Psoas muscle (tissue), 7 donors: ENCODE measurements at regions not wholly inside any gene's neighbourhood (a gene's known extent, or its start where the extent isn't known, plus 50 kb on each side); places are given as distances from the start of the nearest gene placed in this dataset.
"Not testable (repeated sequence)": the region's sequence is repeated elsewhere in the genome, so short reads cannot be mapped to it uniquely, and the experiment has no call there.

Source experiments
- ATAC-seq, 4 donors: fragments of 200-7000 bp; cut with Tn5 transposase; one replicate each; pipeline ENCODE4 v1.9.1; 2020; ENCODE audit warnings: moderate library complexity in 3 of 4, mild to moderate bottlenecking in 2 of 4
- DNase-seq, 2 donors: peaks; one replicate each; pipeline ENCODE4 v3.0.0-alpha.2; 2020
- H3K27ac ChIP-seq: fragments of 200-600 bp; one replicate; pipeline ENCODE4 v1.8.0; 2022
- H3K27me3 ChIP-seq, 3 donors: fragments of 200-600 bp in 1 of 3; one replicate each; pipeline versions ENCODE4 v1.6.1 to v1.8.0; 2013 to 2022; ENCODE audit warnings: low read length in 2 of 3, mild to moderate bottlenecking in 2 of 3, moderate library complexity in 1 of 3; ENCODE audit not compliant: insufficient read depth in 3 of 3
- H3K36me3 ChIP-seq, 2 donors: fragments of 200-600 bp in 1 of 2; one replicate each; pipeline versions ENCODE4 v1.6.1 to v1.8.0; 2013 to 2022; ENCODE audit warnings: low read depth in 1 of 2, mild to moderate bottlenecking in 1 of 2, moderate library complexity in 1 of 2; ENCODE audit not compliant: insufficient read depth in 1 of 2
- H3K4me1 ChIP-seq: fragments of 200-600 bp; one replicate; pipeline ENCODE4 v1.8.0; 2022
- H3K4me3 ChIP-seq: fragments of 200-600 bp; one replicate; pipeline ENCODE4 v1.8.0; 2022; ENCODE audit warnings: mild to moderate bottlenecking
- H3K9me3 ChIP-seq: fragments of 200-600 bp; one replicate; pipeline ENCODE4 v1.8.0; 2022
- WGBS, 3 donors: extraction: QIAGEN DNeasy Blood & Tissue Kit; methylation state at CpG; one replicate each; pipeline versions ENCODE4 v1.1.6 to v1.1.7; 2013; 5-methylcytosine and 5-hydroxymethylcytosine counted together
- intact Hi-C, 2 donors: fragments of 100-400 bp; cut with DNase I; formaldehyde crosslinking; loops; one replicate each; pipeline versions ENCODE4 v1.11.0 to v1.14.2; 2022
- TF ChIP-seq, protein P1 (sequence below): fragments of 200-600 bp; IDR thresholded peaks from one replicate; pipeline ENCODE4 v1.8.0; 2022; ENCODE audit warnings: antibody characterized with exemption
- donor health status: healthy with polysubstance abuse.
- donor health status: DM: no; HTN: no; CAD: no; lungs with moderate emphysema.
- donor health status: Bipolar disorder and iron deficiency.
- donor health status: healthy.
- donor health status: DM: yes; HTN: yes; CAD: no.
- donor health status: DM: no; HTN: no; CAD: no.
- donor health status: DM: yes; HTN: yes; CAD: no.

DNA sequence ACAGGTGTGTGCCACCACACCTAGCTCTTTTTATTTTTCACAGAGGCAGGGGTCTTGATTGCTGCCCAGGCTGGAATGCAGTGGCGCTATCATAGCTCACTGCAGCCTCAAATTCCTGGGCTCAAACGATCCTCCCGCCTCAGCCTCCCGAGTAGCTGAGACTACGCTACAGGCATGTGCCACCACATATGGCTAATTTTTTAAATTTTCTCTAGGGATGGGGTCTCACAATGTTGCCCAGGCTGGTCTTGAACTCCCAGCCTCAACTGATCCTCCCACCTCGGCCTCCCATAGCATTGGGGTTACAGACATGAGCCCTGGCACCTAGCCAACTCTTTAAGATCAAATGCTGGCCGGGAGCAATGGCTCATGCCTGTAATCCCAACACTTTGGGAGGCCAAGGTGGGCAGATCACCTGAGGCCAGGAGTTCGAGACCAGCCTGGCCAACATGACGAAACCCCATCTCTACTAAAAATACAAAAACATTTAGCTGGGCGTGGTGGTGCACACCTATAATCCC is 50.6 kb upstream of the MYL10 start:
- intact Hi-C loops: loop anchor here in 1 of 2 donors (5.0 kb wide), 1 partner anchor 47 kb away; no protein-coding TSS in a partner anchor
- not testable (repeated sequence) for H3K4me3 ChIP-seq, H3K27ac ChIP-seq

GRCh38 chr7:101680406-101681145 is 51.5 kb upstream of the MYL10 start:
- Histone ChIP-seq H3K4me1 (peaks cover 6% of the 10 kb centered on the region), H3K36me3 (no peaks in the 10 kb centered on the region), H3K27ac (no peak overlapping the region), H3K9me3 (no peaks in the 10 kb centered on the region), H3K4me3 (no peak overlapping the region), H3K27me3 (no peaks in the 10 kb centered on the region)
- 70 to 85% (median 73%) methylated on average over 20 to 22 of the region's 22 CpGs for WGBS, 3 donors
- DNase-seq (no peak), ATAC-seq (peak in 3 of 4 donors; percentile 4 to 33 (median 26))
- intact Hi-C loops: no loop called here
- TF ChIP-seq, protein P1, sequence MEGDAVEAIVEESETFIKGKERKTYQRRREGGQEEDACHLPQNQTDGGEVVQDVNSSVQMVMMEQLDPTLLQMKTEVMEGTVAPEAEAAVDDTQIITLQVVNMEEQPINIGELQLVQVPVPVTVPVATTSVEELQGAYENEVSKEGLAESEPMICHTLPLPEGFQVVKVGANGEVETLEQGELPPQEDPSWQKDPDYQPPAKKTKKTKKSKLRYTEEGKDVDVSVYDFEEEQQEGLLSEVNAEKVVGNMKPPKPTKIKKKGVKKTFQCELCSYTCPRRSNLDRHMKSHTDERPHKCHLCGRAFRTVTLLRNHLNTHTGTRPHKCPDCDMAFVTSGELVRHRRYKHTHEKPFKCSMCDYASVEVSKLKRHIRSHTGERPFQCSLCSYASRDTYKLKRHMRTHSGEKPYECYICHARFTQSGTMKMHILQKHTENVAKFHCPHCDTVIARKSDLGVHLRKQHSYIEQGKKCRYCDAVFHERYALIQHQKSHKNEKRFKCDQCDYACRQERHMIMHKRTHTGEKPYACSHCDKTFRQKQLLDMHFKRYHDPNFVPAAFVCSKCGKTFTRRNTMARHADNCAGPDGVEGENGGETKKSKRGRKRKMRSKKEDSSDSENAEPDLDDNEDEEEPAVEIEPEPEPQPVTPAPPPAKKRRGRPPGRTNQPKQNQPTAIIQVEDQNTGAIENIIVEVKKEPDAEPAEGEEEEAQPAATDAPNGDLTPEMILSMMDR: no peak

More for the DNA sequence above, 50.6 kb upstream of the MYL10 start:
- not testable (repeated sequence) for H3K27me3 ChIP-seq, H3K4me1 ChIP-seq, ATAC-seq, DNase-seq, H3K9me3 ChIP-seq, H3K36me3 ChIP-seq
- WGBS, 3 donors: 95 to 96% (median 96%) methylated on average over 10 of the region's 10 CpGs

DNA sequence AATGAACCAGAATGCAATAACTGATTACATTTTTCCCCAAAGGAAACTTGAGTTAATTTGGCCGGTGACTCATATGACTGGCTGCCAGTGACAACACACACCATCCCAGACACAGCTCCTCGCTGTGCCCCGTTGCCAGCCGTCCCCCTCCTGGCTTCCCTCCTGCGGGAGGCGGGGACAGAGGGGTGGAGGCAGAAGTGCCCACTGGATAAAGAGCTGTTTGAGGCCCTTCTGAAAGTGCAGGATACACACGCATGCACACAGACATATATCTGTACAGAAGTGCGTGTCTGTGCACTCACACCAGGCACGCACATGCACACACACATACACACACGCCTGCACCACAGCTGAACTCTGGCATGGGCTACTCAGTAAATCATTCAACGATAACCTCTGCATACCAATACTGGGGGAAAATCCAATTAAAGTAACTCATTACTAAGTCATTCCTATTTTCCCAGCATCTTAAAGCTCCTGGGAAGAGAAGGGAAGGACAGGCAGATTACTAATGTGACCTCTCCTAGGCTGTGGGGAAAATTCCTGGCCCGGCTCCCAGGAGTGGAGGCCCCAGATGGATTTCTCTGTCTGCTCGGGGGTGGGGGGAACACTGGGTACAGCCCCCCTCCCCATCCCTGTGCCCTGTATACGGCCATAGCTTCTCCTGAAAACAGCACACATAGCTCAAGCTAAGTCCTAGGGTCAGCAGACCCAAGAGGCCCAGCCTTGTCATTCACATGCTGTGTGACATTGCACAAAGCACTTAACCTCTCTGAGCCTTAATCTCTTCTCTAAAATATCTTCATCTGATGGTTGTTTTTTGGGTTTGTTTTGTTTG is 52.3 kb upstream of the MYL10 start:
- TF ChIP-seq, protein P1: no peak
- H3K27ac ChIP-seq: no peak overlapping the region
- H3K4me1 ChIP-seq: peaks cover 6% of the 10 kb centered on the region
- no peaks in the 10 kb centered on the region for H3K36me3 ChIP-seq
- H3K27me3 ChIP-seq: no peaks in the 10 kb centered on the region
- WGBS, 3 donors: 14 to 16% (median 14%) methylated on average over 14 of the region's 14 CpGs
- no peak overlapping the region for H3K4me3 ChIP-seq
- intact Hi-C loops: no loop called here
- ATAC-seq: peak; percentile 87 to 94 (median 90)
- DNase-seq: peak; percentile 70 to 78
- no peaks in the 10 kb centered on the region for H3K9me3 ChIP-seq

DNA sequence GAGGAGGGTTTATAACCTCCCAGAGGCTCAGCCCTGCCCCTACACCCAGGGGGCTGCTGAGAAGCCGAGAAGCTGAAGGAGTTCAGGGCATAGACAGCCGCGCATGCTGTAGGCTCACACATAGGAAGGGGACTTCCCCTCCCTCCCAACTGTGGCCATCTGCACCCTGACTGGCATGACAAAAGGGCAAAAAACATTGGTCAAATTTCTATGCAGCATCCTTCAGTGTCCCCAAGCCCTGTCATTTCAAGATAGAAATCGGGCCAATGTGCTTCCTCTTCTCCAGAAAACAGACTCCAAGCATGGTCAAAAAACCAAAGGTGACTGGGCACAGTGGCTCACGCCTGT is 55.9 kb upstream of the MYL10 start:
- DNase-seq: no peak
- Histone ChIP-seq H3K27ac (no peak overlapping the region), H3K27me3 (no peaks in the 10 kb centered on the region), H3K4me3 (no peak overlapping the region), H3K9me3 (no peaks in the 10 kb centered on the region), H3K36me3 (no peaks in the 10 kb centered on the region), H3K4me1 (peaks cover 6% of the 10 kb centered on the region)
- TF ChIP-seq, protein P1: no peak
- WGBS, 3 donors: 75 to 81% (median 79%) methylated on average over 5 of the region's 5 CpGs
- intact Hi-C loops: loop anchor here (5.0 kb wide), 4 partner anchors 83 to 587 kb away; partner anchors contain the start of gene CUX1 (in 1 of the 2)
- ATAC-seq: no peak

DNA sequence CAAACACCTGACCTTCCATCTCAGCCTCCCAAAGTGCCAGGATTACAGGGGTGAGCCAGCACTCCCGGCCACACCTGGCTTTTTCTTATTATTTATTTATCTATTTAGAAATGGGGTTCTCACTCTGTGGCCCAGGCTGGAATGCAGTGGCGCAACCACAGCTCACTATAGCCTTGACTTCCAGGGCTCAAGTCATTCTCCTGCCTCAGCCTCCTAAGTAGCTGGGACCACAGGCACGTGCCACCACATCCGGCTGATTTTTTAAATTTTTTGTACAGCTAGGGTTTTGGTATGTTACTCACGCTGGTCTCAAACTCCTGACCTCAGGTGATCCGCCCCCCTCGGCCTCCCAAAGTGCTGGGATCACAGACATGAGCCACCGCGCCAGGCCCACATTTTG is 56.9 kb upstream of the MYL10 start:
- 83 to 85% (median 83%) methylated on average over 9 of the region's 9 CpGs for WGBS, 3 donors

More for the DNA sequence above, 56.9 kb upstream of the MYL10 start:
- no peaks in the 10 kb centered on the region for H3K9me3 ChIP-seq
- ATAC-seq: no peak
- TF ChIP-seq, protein P1: no peak
- H3K27me3 ChIP-seq: no peaks in the 10 kb centered on the region
- no peak for DNase-seq
- intact Hi-C loops: loop anchor here (5.0 kb wide), 4 partner anchors 84 to 586 kb away; partner anchors contain the start of gene CUX1 (in 1 of the 2)
- H3K4me3 ChIP-seq: no peak overlapping the region
- no peak overlapping the region for H3K27ac ChIP-seq
- H3K36me3 ChIP-seq: no peaks in the 10 kb centered on the region
- peaks cover 6% of the 10 kb centered on the region for H3K4me1 ChIP-seq
